K562 (cell line): ENCODE measurements at regions not wholly inside any gene's neighbourhood (a gene's known extent, or its start where the extent isn't known, plus 50 kb on each side); places are given as distances from the start of the nearest gene placed in this dataset.

Source experiments
- ATAC-seq: fragments of 200-7000 bp; cut with Tn5 transposase; 3 replicates; pipeline ENCODE4 v1.9.1; 2020; ENCODE audit warnings: moderate library complexity
- BruUV-seq: library from RNA; stranded (reverse); fragments of 400-500 nt; replicated peaks from 2 replicates; lab custom pipeline; 2021; lab: Mats Ljungman, UMichigan
- CTCF ChIA-PET: fragments of 300-600 bp; formaldehyde crosslinking; extraction: SDS; loops from one replicate; lab custom pipeline; 2021; ENCODE audit warnings: low intra/inter-chr PET ratio; lab: Yijun Ruan, JAX
- POLR2A ChIA-PET: fragments of 300-600, 350-650 bp; sonication (Branson Sonifier 250); formaldehyde crosslinking; extraction: SDS; loops from one replicate; lab custom pipeline; 2021; ENCODE audit warnings: antibody characterized with exemption, inconsistent platforms; lab: Yijun Ruan, JAX
- DNase-seq, 4 experiments: peaks; one replicate each; pipeline versions ENCODE4 v3.0.0 to v3.0.0-alpha.2; 2011 to 2018; ENCODE audit warnings: low spot score in 3 of 4, mixed read lengths in 3 of 4; ENCODE audit errors: extremely low read depth in 1 of 4
- FAIRE-seq: peaks from 2 replicates; lab custom pipeline; 2011; peaks lifted over from hg19 to GRCh38; lab: Jason Lieb, UNC
- H2AFZ ChIP-seq: 2 replicates; pipeline ENCODE4 v1.6.0; 2011; ENCODE audit warnings: low read depth, low read length, control low read depth, inconsistent platforms
- H3K27ac ChIP-seq: fragments of 200-600 bp; 3 replicates; pipeline ENCODE4 v1.8.0; 2011; ENCODE audit warnings: low read depth, mild to moderate bottlenecking, control low read depth, inconsistent platforms, low read length, moderate library complexity, mixed read lengths; ENCODE audit errors: extremely low read depth
- H3K27me3 ChIP-seq, 2 experiments: fragments of 300-600 bp in 1 of 2; 2 replicates in 1 of 2; 3 replicates in 1 of 2; pipeline versions ENCODE4 v1.6.0 to v1.8.0; 2011; ENCODE audit warnings: inconsistent platforms in 2 of 2, low read length in 2 of 2, mild to moderate bottlenecking in 1 of 2, mixed read lengths in 1 of 2, moderate library complexity in 1 of 2; ENCODE audit not compliant: control insufficient read depth in 2 of 2, insufficient read depth in 2 of 2
- H3K36me3 ChIP-seq: fragments of 300-600 bp; 3 replicates; pipeline ENCODE4 v1.8.0; 2011; ENCODE audit warnings: mild to moderate bottlenecking, low read length, inconsistent platforms; ENCODE audit not compliant: control insufficient read depth, insufficient read depth
- H3K4me1 ChIP-seq, 2 experiments: fragments of 200-600 bp in 1 of 2; replicated peaks in 1 of 2; 2 replicates in 1 of 2; 3 replicates in 1 of 2; pipeline versions ENCODE4 v1.5.1 to v1.8.0; 2011; ENCODE audit warnings: inconsistent platforms in 2 of 2, low read length in 2 of 2, mild to moderate bottlenecking in 1 of 2, mixed read lengths in 1 of 2, moderate library complexity in 1 of 2; ENCODE audit not compliant: control insufficient read depth in 2 of 2, insufficient read depth in 2 of 2
- H3K4me2 ChIP-seq: 2 replicates; pipeline ENCODE4 v1.6.1; 2011; ENCODE audit warnings: low read length, control low read depth, inconsistent platforms, mixed read lengths; ENCODE audit not compliant: insufficient read depth
- H3K4me3 ChIP-seq: fragments of 200-600 bp; sonication (generic), shearing (Covaris generic); 2 replicates; pipeline ENCODE4 v1.5.1; 2016; ENCODE audit warnings: control low read depth, inconsistent platforms
- H3K79me2 ChIP-seq: fragments of 200-600 bp; 3 replicates; pipeline ENCODE4 v1.8.0; 2011; ENCODE audit warnings: low read length, inconsistent platforms; ENCODE audit not compliant: control insufficient read depth, insufficient read depth
- H3K9ac ChIP-seq, 2 experiments: 2 replicates each; pipeline versions ENCODE4 v1.6.0 to v1.6.1; 2011; ENCODE audit warnings: low read depth in 2 of 2, low read length in 2 of 2, control low read depth in 1 of 2, inconsistent platforms in 1 of 2, mild to moderate bottlenecking in 1 of 2, mixed read lengths in 1 of 2; ENCODE audit not compliant: insufficient read depth in 1 of 2
- H3K9me1 ChIP-seq: one replicate; pipeline ENCODE4 v1.6.0; 2011; ENCODE audit warnings: inconsistent platforms, mild to moderate bottlenecking, low read length, moderate library complexity; ENCODE audit not compliant: control insufficient read depth, insufficient read depth
- H3K9me3 ChIP-seq: replicated peaks from 2 replicates; pipeline ENCODE4 v1.5.1; 2011; ENCODE audit warnings: low read depth, low read length, inconsistent platforms; ENCODE audit not compliant: control insufficient read depth, insufficient read depth
- H4K20me1 ChIP-seq: replicated peaks from 2 replicates; pipeline ENCODE4 v1.6.1; 2011; ENCODE audit warnings: low read length, inconsistent platforms, mixed read lengths; ENCODE audit not compliant: control insufficient read depth, insufficient read depth
- CBX8 ChIP-seq: fragments of 200-600 bp; sonication (generic); IDR thresholded peaks from 2 replicates; pipeline ENCODE4 v1.6.1; 2012; ENCODE audit warnings: borderline replicate concordance, mixed run types, low read depth, mild to moderate bottlenecking, moderate library complexity, mixed read lengths, low read length, control low read depth, inconsistent platforms; ENCODE audit not compliant: poor library complexity, severe bottlenecking; ENCODE audit errors: extremely low read depth
- CXXC5 ChIP-seq: fragments of 250-450 bp; sonication (Bioruptor Pico); IDR thresholded peaks from 2 replicates; pipeline ENCODE4 v1.8.0; 2022; ENCODE audit warnings: inconsistent platforms, mild to moderate bottlenecking, moderate library complexity
- ETS2 ChIP-seq: IDR thresholded peaks from 2 replicates; pipeline ENCODE4 v1.6.1; 2016; ENCODE audit warnings: borderline replicate concordance, missing genetic modification characterization, mild to moderate bottlenecking, moderate library complexity, missing compliant biosample characterization; ENCODE audit not compliant: poor library complexity, severe bottlenecking
- HIVEP1 ChIP-seq: fragments of 250-450 bp; sonication (Bioruptor Pico); IDR thresholded peaks from 2 replicates; pipeline ENCODE4 v1.4.0; 2020; ENCODE audit warnings: mild to moderate bottlenecking
- HNRNPLL ChIP-seq: fragments of 200-400 bp; formaldehyde crosslinking; IDR thresholded peaks from 2 replicates; pipeline ENCODE4 v1.6.1; 2017; ENCODE audit warnings: low read length, low read depth, mild to moderate bottlenecking; ENCODE audit not compliant: poor library complexity, severe bottlenecking
- KDM5B ChIP-seq: fragments of 200-600 bp; sonication (generic); IDR thresholded peaks from 2 replicates; pipeline ENCODE4 v1.6.1; 2012; ENCODE audit warnings: low read depth, mild to moderate bottlenecking, moderate library complexity, low read length, control low read depth, inconsistent platforms; ENCODE audit not compliant: insufficient replicate concordance
- NR2F6 ChIP-seq: fragments of 450-650 bp; formaldehyde crosslinking; IDR thresholded peaks from 2 replicates; pipeline ENCODE4 v1.4.0; 2020; ENCODE audit warnings: mild to moderate bottlenecking
- PML ChIP-seq: IDR thresholded peaks from 2 replicates; pipeline ENCODE4 v1.6.1; 2012; ENCODE audit warnings: low read length, inconsistent platforms
- RHOXF2B ChIP-seq: fragments of 250-450 bp; sonication (Bioruptor Pico); conservative IDR thresholded peaks from 2 replicates; pipeline ENCODE4 v1.5.1; 2021
- SAFB2 ChIP-seq: fragments of 200-400 bp; formaldehyde crosslinking; IDR thresholded peaks from 2 replicates; pipeline ENCODE4 v1.6.1; 2018; ENCODE audit warnings: borderline replicate concordance, low read length, low read depth, moderate library complexity; ENCODE audit not compliant: severe bottlenecking
- SRSF9 ChIP-seq: fragments of 200-400 bp; formaldehyde crosslinking; IDR thresholded peaks from 2 replicates; pipeline ENCODE4 v1.6.1; 2017; ENCODE audit warnings: low read depth, low read length, borderline replicate concordance
- TCFL5 ChIP-seq: fragments of 250-450 bp; sonication (Bioruptor Pico); conservative IDR thresholded peaks from 2 replicates; pipeline ENCODE4 v1.6.1; 2021; ENCODE audit warnings: mild to moderate bottlenecking, moderate library complexity, matching md5 sums
- ZFP36 ChIP-seq: fragments of 150-350 bp; IDR thresholded peaks from 2 replicates; pipeline ENCODE4 v1.6.1; 2018; ENCODE audit warnings: low read length, low read depth; ENCODE audit not compliant: partially characterized antibody
- ZNF444 ChIP-seq: fragments of 250-450 bp; sonication (Bioruptor Pico); IDR thresholded peaks from 2 replicates; pipeline ENCODE4 v1.4.0; 2020; ENCODE audit warnings: mild to moderate bottlenecking, moderate library complexity
- ZNF507 ChIP-seq: conservative IDR thresholded peaks from 2 replicates; pipeline ENCODE4 v1.6.1; 2017; ENCODE audit warnings: missing genetic modification characterization, missing compliant biosample characterization
- ZNF76 ChIP-seq: fragments of 250-450 bp; sonication (Bioruptor Pico); IDR thresholded peaks from 2 replicates; pipeline ENCODE4 v1.4.0; 2020; ENCODE audit warnings: mild to moderate bottlenecking, moderate library complexity, borderline replicate concordance
- ZNF778 ChIP-seq: fragments of 450-650 bp; formaldehyde crosslinking; IDR thresholded peaks from 2 replicates; pipeline ENCODE4 v1.4.0; 2020; ENCODE audit warnings: mild to moderate bottlenecking, moderate library complexity
- WGBS: fragments of 100-300 bp; shearing (Covaris generic); methylation state at CpG from one replicate; pipeline ENCODE4 v1.1.6; 2016; ENCODE audit warnings: low coverage, mixed read lengths; ENCODE audit not compliant: insufficient coverage; ENCODE audit errors: missing lambda C conversion rate; 5-methylcytosine and 5-hydroxymethylcytosine counted together
- in situ Hi-C: fragments of 300-500 bp; cut with MboI; formaldehyde crosslinking; loops from 4 replicates; pipeline ENCODE4 v1.15.0; 2018; ENCODE audit warnings: inconsistent platforms, mixed read lengths
- intact Hi-C: fragments of 100-400 bp; cut with micrococcal nuclease; formaldehyde crosslinking; loops from 2 replicates; pipeline ENCODE4 v1.14.2; 2022
- TF ChIP-seq, protein P1 (sequence below), 2 experiments: fragments of 250-450 bp in 1 of 2; fragments of 450-650 bp in 1 of 2; sonication (Bioruptor Pico) in 1 of 2; IDR thresholded peaks; 2 replicates each; pipeline versions ENCODE4 v1.6.1 to v1.8.0; 2016 to 2021; ENCODE audit warnings: mild to moderate bottlenecking in 2 of 2, moderate library complexity in 2 of 2, missing compliant biosample characterization in 1 of 2, missing genetic modification characterization in 1 of 2
- TF ChIP-seq, protein P2 (sequence below): fragments of 250-450 bp; sonication (Bioruptor Pico); IDR thresholded peaks from 2 replicates; pipeline ENCODE4 v1.9.0; 2021; ENCODE audit warnings: mild to moderate bottlenecking
- TF ChIP-seq, protein P3 (sequence below): fragments of 150-350 bp; conservative IDR thresholded peaks from 2 replicates; pipeline ENCODE4 v1.6.1; 2014; ENCODE audit warnings: low read length

DNA sequence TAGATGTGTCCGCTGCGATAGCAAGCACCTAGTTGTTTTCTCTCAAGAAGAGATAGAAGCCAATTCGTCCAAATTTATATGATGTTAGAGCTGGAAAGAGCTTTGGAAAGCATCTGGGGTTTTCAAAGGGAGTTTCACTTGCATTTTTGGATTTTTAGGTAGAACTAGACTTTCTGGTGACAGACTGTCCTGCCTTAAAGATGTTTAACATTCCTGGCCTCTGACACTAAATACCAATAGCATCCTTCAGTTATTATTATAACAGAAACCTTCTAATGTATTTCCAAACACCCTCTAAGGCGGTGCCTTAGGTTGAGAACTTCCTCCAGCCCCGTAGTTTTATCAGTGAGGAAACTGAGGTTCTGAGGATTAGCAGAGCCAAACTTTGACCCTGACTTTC, 305.3 kb downstream of the SATB1 start:
- H3K36me3 ChIP-seq = no peaks in the 10 kb centered on the region
- H3K9ac ChIP-seq = no peak overlapping the region
- DNase-seq (no peak), FAIRE-seq (no peak), ATAC-seq (no peak)
- ChIA-PET CTCF (no interaction called here), POLR2A (no interaction called here)
- no peaks in the 10 kb centered on the region for H4K20me1 ChIP-seq
- H2AFZ ChIP-seq = no peak overlapping the region
- TF ChIP-seq PML (no peak), RHOXF2B (CRISPR knock-in tag) (no peak), KDM5B (no peak), HIVEP1 (no peak), ZNF778 (CRISPR knock-in tag) (no peak), SAFB2 (no peak), TCFL5 (no peak), CXXC5 (CRISPR knock-in tag) (no peak), SRSF9 (no peak), NR2F6 (CRISPR knock-in tag) (no peak), HNRNPLL (no peak), ZNF76 (CRISPR knock-in tag) (no peak), ETS2 (no peak), ZNF507 (tag) (no peak), ZFP36 (no peak), ZNF444 (CRISPR knock-in tag) (no peak), CBX8 (no peak)
- TF ChIP-seq, protein P1, sequence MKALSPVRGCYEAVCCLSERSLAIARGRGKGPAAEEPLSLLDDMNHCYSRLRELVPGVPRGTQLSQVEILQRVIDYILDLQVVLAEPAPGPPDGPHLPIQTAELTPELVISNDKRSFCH (CRISPR knock-in tag; IDR thresholded peaks at IDR 0.05) = no peak
- TF ChIP-seq, protein P1 (tag; IDR thresholded peaks at IDR 0.05) = no peak
- TF ChIP-seq, protein P2, sequence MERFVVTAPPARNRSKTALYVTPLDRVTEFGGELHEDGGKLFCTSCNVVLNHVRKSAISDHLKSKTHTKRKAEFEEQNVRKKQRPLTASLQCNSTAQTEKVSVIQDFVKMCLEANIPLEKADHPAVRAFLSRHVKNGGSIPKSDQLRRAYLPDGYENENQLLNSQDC = no peak
- TF ChIP-seq, protein P3, sequence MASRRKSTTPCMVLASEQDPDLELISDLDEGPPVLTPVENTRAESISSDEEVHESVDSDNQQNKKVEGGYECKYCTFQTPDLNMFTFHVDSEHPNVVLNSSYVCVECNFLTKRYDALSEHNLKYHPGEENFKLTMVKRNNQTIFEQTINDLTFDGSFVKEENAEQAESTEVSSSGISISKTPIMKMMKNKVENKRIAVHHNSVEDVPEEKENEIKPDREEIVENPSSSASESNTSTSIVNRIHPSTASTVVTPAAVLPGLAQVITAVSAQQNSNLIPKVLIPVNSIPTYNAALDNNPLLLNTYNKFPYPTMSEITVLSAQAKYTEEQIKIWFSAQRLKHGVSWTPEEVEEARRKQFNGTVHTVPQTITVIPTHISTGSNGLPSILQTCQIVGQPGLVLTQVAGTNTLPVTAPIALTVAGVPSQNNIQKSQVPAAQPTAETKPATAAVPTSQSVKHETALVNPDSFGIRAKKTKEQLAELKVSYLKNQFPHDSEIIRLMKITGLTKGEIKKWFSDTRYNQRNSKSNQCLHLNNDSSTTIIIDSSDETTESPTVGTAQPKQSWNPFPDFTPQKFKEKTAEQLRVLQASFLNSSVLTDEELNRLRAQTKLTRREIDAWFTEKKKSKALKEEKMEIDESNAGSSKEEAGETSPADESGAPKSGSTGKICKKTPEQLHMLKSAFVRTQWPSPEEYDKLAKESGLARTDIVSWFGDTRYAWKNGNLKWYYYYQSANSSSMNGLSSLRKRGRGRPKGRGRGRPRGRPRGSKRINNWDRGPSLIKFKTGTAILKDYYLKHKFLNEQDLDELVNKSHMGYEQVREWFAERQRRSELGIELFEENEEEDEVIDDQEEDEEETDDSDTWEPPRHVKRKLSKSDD = no peak
- H3K4me2 ChIP-seq = no peak overlapping the region
- BruUV-seq = no TSS peak
- no peaks in the 10 kb centered on the region for H3K9me1 ChIP-seq
- no peaks in the 10 kb centered on the region for H3K79me2 ChIP-seq
- 5% methylated on average over 5 of the region's 5 CpGs for WGBS
- intact Hi-C loops (no loop called here), in situ Hi-C loops (no loop called here)
- H3K9me3 ChIP-seq = no peaks in the 10 kb centered on the region
- H3K27ac ChIP-seq = no peak overlapping the region
- no peak overlapping the region for H3K4me3 ChIP-seq
- no peaks in the 10 kb centered on the region for H3K27me3 ChIP-seq
- no peaks in the 10 kb centered on the region for H3K4me1 ChIP-seq
